GM19023 (cell line): ENCODE measurements at regions not wholly inside any gene's neighbourhood (a gene's known extent, or its start where the extent isn't known, plus 50 kb on each side); places are given as distances from the start of the nearest gene placed in this dataset.
"Not testable (repeated sequence)": the region's sequence is repeated elsewhere in the genome, so short reads cannot be mapped to it uniquely, and the experiment has no call there.

ENCODE experiments used
- ATAC-seq: cut with Tn5 transposase; IDR thresholded peaks from one replicate; pipeline ENCODE4 v1.9.1; 2021; ENCODE audit warnings: mild to moderate bottlenecking, moderate library complexity; ENCODE audit not compliant: unreplicated experiment

- ATAC-seq: no peak
These were observed 659.2 kb downstream of the MTRR start for GRCh38 chr5:8528106-8528505.

- ATAC-seq: no peak
These were observed 669.9 kb downstream of the MTRR start for GRCh38 chr5:8538821-8539220.

GRCh38 chr5:8540317-8540716, 671.4 kb downstream of the MTRR start:
- no peak for ATAC-seq

- ATAC-seq: no peak
These were observed 682.0 kb downstream of the MTRR start for GRCh38 chr5:8550921-8551320.

- ATAC-seq: no peak
These were observed 684.4 kb downstream of the MTRR start for GRCh38 chr5:8553364-8553763.

GRCh38 chr5:8557728-8558127, 688.8 kb downstream of the MTRR start:
- no peak for ATAC-seq

- ATAC-seq: no peak
These were observed 691.8 kb downstream of the MTRR start for GRCh38 chr5:8560776-8561175.

- no peak for ATAC-seq
These were observed 692.4 kb downstream of the MTRR start for GRCh38 chr5:8561224-8561840.

- ATAC-seq: no peak
These were observed 692.9 kb downstream of the MTRR start for GRCh38 chr5:8561854-8562253.

- ATAC-seq: not testable (repeated sequence)
These were observed 694.6 kb downstream of the MTRR start for GRCh38 chr5:8563540-8563939.

- no peak for ATAC-seq
These were observed 699.9 kb downstream of the MTRR start for GRCh38 chr5:8568858-8569257.

GRCh38 chr5:8570528-8570927, 701.6 kb downstream of the MTRR start:
- no peak for ATAC-seq

GRCh38 chr5:8576178-8576577, 707.2 kb downstream of the MTRR start:
- ATAC-seq: no peak

GRCh38 chr5:8577792-8578191, 708.8 kb downstream of the MTRR start:
- ATAC-seq: no peak

- ATAC-seq: no peak
These were observed 711.4 kb downstream of the MTRR start for GRCh38 chr5:8580298-8580697.

- no peak for ATAC-seq
These were observed 712.1 kb downstream of the MTRR start for GRCh38 chr5:8581047-8581446.

- no peak for ATAC-seq
These were observed 716.5 kb downstream of the MTRR start for GRCh38 chr5:8585230-8586018.

- ATAC-seq: no peak
These were observed 722.0 kb downstream of the MTRR start for GRCh38 chr5:8590959-8591358.

- no peak for ATAC-seq
These were observed 729.4 kb downstream of the MTRR start for GRCh38 chr5:8598356-8598755.

GRCh38 chr5:8598996-8599395, 730.0 kb downstream of the MTRR start:
- ATAC-seq: no peak

GRCh38 chr5:8600843-8601242, 731.9 kb downstream of the MTRR start:
- no peak for ATAC-seq

GRCh38 chr5:8601831-8602354, 732.9 kb downstream of the MTRR start:
- ATAC-seq: no peak
